MCF 10A (cell line): ENCODE measurements at regions not wholly inside any gene's neighbourhood (a gene's known extent, or its start where the extent isn't known, plus 50 kb on each side); places are given as distances from the start of the nearest gene placed in this dataset.
A peak's percentile ranks its signal among the peaks of the same experiment; 100 is the strongest.

Experiments used
- BruUV-seq: library from RNA; stranded (reverse); fragments of 400-500 nt; replicated peaks from 2 replicates; lab custom pipeline; 2021; lab: Mats Ljungman, UMichigan
- CTCF ChIA-PET: fragments of 300-600 bp; sonication (Branson Sonifier 250); formaldehyde crosslinking; extraction: SDS; loops from one replicate; lab custom pipeline; 2021; ENCODE audit warnings: antibody characterized with exemption, inconsistent platforms; lab: Yijun Ruan, JAX
- POLR2A ChIA-PET: fragments of 300-600, 350-650 bp; sonication (Branson Sonifier 250); formaldehyde crosslinking; extraction: SDS; loops from one replicate; lab custom pipeline; 2020; ENCODE audit warnings: antibody characterized with exemption, inconsistent platforms; lab: Yijun Ruan, JAX
- DNase-seq: peaks from one replicate; pipeline ENCODE4 v3.0.0-alpha.2; 2018; ENCODE audit not compliant: unreplicated experiment
- H3K27ac Mint-ChIP-seq: one replicate; pipeline ENCODE4 v1.8.0; 2022; ENCODE audit warnings: mild to moderate bottlenecking, low read depth, mixed read lengths; ENCODE audit not compliant: unreplicated experiment
- H3K27me3 Mint-ChIP-seq: one replicate; pipeline ENCODE4 v1.8.0; 2022; ENCODE audit warnings: mixed read lengths; ENCODE audit not compliant: insufficient read depth, unreplicated experiment
- H3K36me3 Mint-ChIP-seq: one replicate; pipeline ENCODE4 v1.8.0; 2022; ENCODE audit warnings: mild to moderate bottlenecking, moderate library complexity, mixed read lengths; ENCODE audit not compliant: insufficient read depth, unreplicated experiment
- H3K4me1 Mint-ChIP-seq: one replicate; pipeline ENCODE4 v1.8.0; 2022; ENCODE audit warnings: mixed read lengths; ENCODE audit not compliant: insufficient read depth, unreplicated experiment
- H3K4me3 Mint-ChIP-seq: one replicate; pipeline ENCODE4 v1.8.0; 2022; ENCODE audit warnings: mild to moderate bottlenecking, moderate library complexity, mixed read lengths; ENCODE audit not compliant: unreplicated experiment
- H3K9me3 Mint-ChIP-seq: one replicate; pipeline ENCODE4 v1.8.0; 2022; ENCODE audit warnings: mixed read lengths; ENCODE audit not compliant: unreplicated experiment
- CTCF ChIP-seq: fragments of 200-600 bp; IDR thresholded peaks from one replicate; pipeline ENCODE4 v1.8.0; 2022; ENCODE audit warnings: antibody characterized with exemption, mild to moderate bottlenecking; ENCODE audit not compliant: unreplicated experiment
- intact Hi-C: fragments of 100-400 bp; cut with micrococcal nuclease; formaldehyde crosslinking; loops from 2 replicates; pipeline ENCODE4 v1.14.1; 2022

GRCh38 chr6:113009682-113010081 lies 662.6 kb downstream of the RFPL4B start:
- DNase-seq, result no peak
- no peaks in the 10 kb centered on the region for H3K36me3 Mint-ChIP-seq
- no peak overlapping the region for H3K4me3 Mint-ChIP-seq
- no peaks in the 10 kb centered on the region for H3K9me3 Mint-ChIP-seq
- no TSS peak for BruUV-seq
- H3K4me1 Mint-ChIP-seq, result no peaks in the 10 kb centered on the region
- CTCF ChIA-PET, result no interaction called here
- TF ChIP-seq CTCF, result no peak
- intact Hi-C loops, result no loop called here
- H3K27me3 Mint-ChIP-seq, result no peaks in the 10 kb centered on the region
- POLR2A ChIA-PET, result no interaction called here
- H3K27ac Mint-ChIP-seq, result no peak overlapping the region

- no peaks in the 10 kb centered on the region for H3K9me3 Mint-ChIP-seq
- POLR2A ChIA-PET, result no interaction called here
- no peaks in the 10 kb centered on the region for H3K4me1 Mint-ChIP-seq
- BruUV-seq, result no TSS peak
- TF ChIP-seq CTCF, result no peak
- H3K27ac Mint-ChIP-seq, result no peak overlapping the region
- no peaks in the 10 kb centered on the region for H3K36me3 Mint-ChIP-seq
- intact Hi-C loops, result no loop called here
- H3K4me3 Mint-ChIP-seq, result no peak overlapping the region
- no peak for DNase-seq
- H3K27me3 Mint-ChIP-seq, result no peaks in the 10 kb centered on the region
- CTCF ChIA-PET, result no interaction called here
Measured at GRCh38 chr6:113010196-113010989, 663.3 kb downstream of the RFPL4B start.

- CTCF ChIA-PET, result interaction anchor here (0.6 kb wide), 1 partner anchor 823 kb away, joined by 3 read pairs; no protein-coding TSS in a partner anchor
- intact Hi-C loops, result no loop called here
Measured at GRCh38 chr6:113011389-113011788, 664.3 kb downstream of the RFPL4B start.

More at GRCh38 chr6:113011389-113011788, 664.3 kb downstream of the RFPL4B start:
- Mint-ChIP-seq H3K4me1 (no peaks in the 10 kb centered on the region), H3K27me3 (no peaks in the 10 kb centered on the region), H3K27ac (no peak overlapping the region), H3K36me3 (no peaks in the 10 kb centered on the region), H3K9me3 (no peaks in the 10 kb centered on the region), H3K4me3 (no peak overlapping the region)
- peak; percentile 9 for DNase-seq
- POLR2A ChIA-PET, result interaction anchor here (1.2 kb wide), 1 partner anchor 13 kb away, joined by 3 read pairs; no protein-coding TSS in a partner anchor
- TF ChIP-seq CTCF, result no peak
- no TSS peak for BruUV-seq
